BE2C (cell line): ENCODE measurements at regions not wholly inside any gene's neighbourhood (a gene's known extent, or its start where the extent isn't known, plus 50 kb on each side); places are given as distances from the start of the nearest gene placed in this dataset.

Experiments used
- DNase-seq: peaks from one replicate; pipeline ENCODE4 v3.0.0-alpha.2; 2020
- H3K27me3 ChIP-seq: fragments of 250-450 bp; sonication (Bioruptor Pico); 2 replicates; pipeline ENCODE4 v1.5.1; 2020; ENCODE audit warnings: mild to moderate bottlenecking
- H3K36me3 ChIP-seq: fragments of 250-450 bp; sonication (Bioruptor Pico); 2 replicates; pipeline ENCODE4 v1.5.1; 2020; ENCODE audit warnings: mild to moderate bottlenecking
- H3K4me1 ChIP-seq: fragments of 250-450 bp; sonication (Bioruptor Pico); 2 replicates; pipeline ENCODE4 v1.5.1; 2020
- H3K4me3 ChIP-seq: 2 replicates; pipeline ENCODE4 v1.5.1; 2011; ENCODE audit warnings: low read depth, low read length
- H3K9me3 ChIP-seq: fragments of 250-450 bp; sonication (Bioruptor Pico); 2 replicates; pipeline ENCODE4 v1.5.1; 2020
- TF ChIP-seq, protein P1 (sequence below): IDR thresholded peaks from 2 replicates; pipeline ENCODE4 v1.5.1; 2012; ENCODE audit warnings: mild to moderate bottlenecking, low read depth, low read length

DNA sequence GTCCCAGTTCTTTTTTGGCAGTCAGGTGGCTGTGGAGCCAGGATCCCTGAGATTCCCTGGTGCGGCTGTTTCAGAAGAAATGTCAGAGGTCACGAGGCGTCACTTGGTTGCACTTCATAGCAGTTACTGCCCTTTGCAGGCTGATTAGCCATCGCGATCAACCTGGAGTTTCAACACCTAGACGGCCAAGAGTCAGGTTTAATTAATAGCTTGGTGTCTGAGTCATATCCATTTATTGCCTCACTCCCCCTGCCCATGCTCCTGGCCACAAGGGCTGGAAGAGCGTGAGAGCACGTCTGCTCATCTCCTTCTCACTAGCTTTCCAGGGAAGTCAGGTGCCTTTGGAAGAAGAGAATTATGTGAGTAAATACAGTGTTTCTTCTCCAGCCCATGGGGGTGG is 552.3 kb downstream of the TSN start:
- TF ChIP-seq, protein P1, sequence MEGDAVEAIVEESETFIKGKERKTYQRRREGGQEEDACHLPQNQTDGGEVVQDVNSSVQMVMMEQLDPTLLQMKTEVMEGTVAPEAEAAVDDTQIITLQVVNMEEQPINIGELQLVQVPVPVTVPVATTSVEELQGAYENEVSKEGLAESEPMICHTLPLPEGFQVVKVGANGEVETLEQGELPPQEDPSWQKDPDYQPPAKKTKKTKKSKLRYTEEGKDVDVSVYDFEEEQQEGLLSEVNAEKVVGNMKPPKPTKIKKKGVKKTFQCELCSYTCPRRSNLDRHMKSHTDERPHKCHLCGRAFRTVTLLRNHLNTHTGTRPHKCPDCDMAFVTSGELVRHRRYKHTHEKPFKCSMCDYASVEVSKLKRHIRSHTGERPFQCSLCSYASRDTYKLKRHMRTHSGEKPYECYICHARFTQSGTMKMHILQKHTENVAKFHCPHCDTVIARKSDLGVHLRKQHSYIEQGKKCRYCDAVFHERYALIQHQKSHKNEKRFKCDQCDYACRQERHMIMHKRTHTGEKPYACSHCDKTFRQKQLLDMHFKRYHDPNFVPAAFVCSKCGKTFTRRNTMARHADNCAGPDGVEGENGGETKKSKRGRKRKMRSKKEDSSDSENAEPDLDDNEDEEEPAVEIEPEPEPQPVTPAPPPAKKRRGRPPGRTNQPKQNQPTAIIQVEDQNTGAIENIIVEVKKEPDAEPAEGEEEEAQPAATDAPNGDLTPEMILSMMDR, result no peak
- Histone ChIP-seq H3K4me1 (no peaks in the 10 kb centered on the region), H3K4me3 (no peak overlapping the region), H3K9me3 (no peaks in the 10 kb centered on the region), H3K36me3 (no peaks in the 10 kb centered on the region), H3K27me3 (no peaks in the 10 kb centered on the region)
- DNase-seq, result no peak

DNA sequence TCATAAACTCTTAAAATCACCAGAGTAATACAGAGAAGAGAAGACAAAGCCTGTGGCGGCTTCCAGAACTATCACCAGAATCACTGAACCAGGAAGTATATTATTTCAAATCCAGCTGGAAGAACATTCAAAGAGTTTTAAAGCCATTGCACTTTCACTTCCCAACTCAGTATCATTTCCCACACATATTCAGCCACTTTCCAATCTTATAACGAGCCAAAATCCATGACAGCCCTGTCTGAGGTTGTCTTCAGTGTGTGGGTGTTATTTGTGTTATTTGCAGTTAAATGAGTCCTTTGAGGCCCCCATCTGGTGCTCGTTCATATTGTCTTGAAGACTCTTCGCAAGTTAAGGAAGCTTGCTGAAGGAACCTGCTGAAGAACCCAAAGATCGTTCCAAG is 559.9 kb downstream of the TSN start:
- Histone ChIP-seq H3K4me1 (no peaks in the 10 kb centered on the region), H3K36me3 (no peaks in the 10 kb centered on the region), H3K4me3 (no peak overlapping the region), H3K9me3 (no peaks in the 10 kb centered on the region), H3K27me3 (no peaks in the 10 kb centered on the region)
- TF ChIP-seq, protein P1, result no peak
- DNase-seq, result no peak

DNA sequence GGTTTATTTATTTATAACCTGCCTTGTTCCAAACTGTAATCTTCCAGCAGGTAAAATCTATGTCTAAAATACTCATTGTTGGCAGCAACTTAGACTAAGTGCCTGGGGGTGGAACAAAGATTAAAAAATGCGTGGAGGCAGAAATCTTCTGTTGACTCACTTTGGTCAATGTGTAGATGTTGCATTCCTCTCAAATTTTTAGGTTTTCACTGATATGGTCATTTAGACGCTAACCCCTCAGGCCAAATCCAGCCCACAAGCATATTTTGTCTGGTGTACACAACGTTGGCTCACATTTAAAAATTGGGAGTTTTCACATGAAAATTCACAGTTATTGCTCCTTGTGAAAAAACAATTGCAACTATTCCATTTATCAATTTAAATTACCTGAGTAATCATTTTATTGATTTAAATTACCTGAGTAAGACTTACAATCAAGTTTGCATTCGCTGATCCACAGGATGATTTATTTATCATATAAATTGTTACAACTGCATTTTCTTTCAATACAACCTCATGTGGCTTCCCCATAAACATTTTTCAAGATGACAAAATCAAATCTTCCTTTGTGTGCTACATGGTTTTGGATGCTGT is 564.2 kb downstream of the TSN start:
- H3K9me3 ChIP-seq, result no peaks in the 10 kb centered on the region
- DNase-seq, result no peak
- H3K4me3 ChIP-seq, result no peak overlapping the region
- no peaks in the 10 kb centered on the region for H3K4me1 ChIP-seq
- no peaks in the 10 kb centered on the region for H3K27me3 ChIP-seq
- TF ChIP-seq, protein P1, result no peak
- H3K36me3 ChIP-seq, result no peaks in the 10 kb centered on the region

DNA sequence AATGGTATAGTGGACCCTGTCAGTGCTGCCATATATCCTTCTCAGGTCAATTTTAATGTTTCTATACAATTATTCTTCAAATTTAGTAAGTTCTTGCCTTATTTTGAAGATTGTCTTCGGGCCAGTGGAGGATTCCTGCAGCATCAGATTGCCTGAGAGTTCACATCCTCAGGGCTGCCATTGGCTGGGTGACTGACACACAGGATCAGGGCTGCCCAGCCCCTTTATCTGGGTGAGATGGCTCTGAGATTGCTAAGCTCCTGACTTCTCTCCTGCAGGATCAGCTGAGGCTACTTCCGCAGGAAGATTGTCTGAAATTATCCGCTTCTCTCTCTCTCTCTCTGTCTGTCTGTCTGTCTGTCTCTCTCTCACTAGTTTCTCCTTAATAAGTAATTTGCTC is 567.4 kb downstream of the TSN start:
- no peak overlapping the region for H3K4me3 ChIP-seq
- H3K9me3 ChIP-seq, result no peaks in the 10 kb centered on the region
- no peak for DNase-seq
- no peaks in the 10 kb centered on the region for H3K4me1 ChIP-seq
- no peaks in the 10 kb centered on the region for H3K36me3 ChIP-seq
- H3K27me3 ChIP-seq, result no peaks in the 10 kb centered on the region
- TF ChIP-seq, protein P1, result no peak

DNA sequence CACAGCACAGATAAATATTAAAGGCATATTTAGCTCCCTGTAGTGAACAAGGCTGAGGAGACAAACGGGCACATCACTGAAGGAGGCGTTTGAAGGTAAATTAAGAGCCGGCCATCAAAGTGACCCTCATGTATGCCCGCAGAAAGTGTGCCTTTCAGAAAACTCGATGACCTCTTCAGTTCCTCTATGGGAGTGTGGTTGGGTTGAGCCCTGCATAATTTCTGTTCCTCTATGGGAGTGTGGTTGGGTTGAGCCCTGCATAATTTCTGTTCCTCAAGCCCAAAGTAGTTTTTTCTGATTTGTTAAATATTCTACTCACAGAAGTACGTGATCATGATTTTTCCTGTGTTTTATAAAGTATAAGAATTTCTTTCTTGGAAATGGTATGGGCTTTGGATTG is 568.5 kb downstream of the TSN start:
- H3K4me1 ChIP-seq, result no peaks in the 10 kb centered on the region
- no peaks in the 10 kb centered on the region for H3K9me3 ChIP-seq
- TF ChIP-seq, protein P1, result no peak
- H3K27me3 ChIP-seq, result no peaks in the 10 kb centered on the region
- H3K4me3 ChIP-seq, result no peak overlapping the region
- no peaks in the 10 kb centered on the region for H3K36me3 ChIP-seq
- no peak for DNase-seq

DNA sequence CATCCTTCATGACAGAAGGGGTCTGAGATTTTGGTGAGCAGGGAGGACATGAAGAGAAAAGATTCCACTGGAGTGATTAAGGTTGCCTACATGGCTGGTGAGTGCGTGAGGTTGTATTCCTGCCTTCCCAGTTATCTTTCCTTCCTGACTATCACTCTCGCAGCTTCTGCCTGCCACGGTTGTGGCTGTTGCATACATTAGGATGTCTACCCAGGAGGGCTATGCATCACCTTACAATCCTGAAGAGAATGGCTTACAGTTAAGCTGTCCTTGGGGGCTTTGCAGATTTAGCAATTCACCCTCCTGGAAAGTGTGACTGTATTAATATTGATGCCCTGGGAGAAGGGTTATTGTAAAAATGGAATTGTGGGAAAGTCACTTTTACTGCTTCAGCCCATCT is 571.0 kb downstream of the TSN start:
- DNase-seq, result no peak
- Histone ChIP-seq H3K36me3 (no peaks in the 10 kb centered on the region), H3K27me3 (no peaks in the 10 kb centered on the region), H3K9me3 (no peaks in the 10 kb centered on the region), H3K4me3 (no peak overlapping the region), H3K4me1 (no peaks in the 10 kb centered on the region)
- TF ChIP-seq, protein P1, result no peak
